Left colon (tissue), 2 donors: ENCODE measurements at regions not wholly inside any gene's neighbourhood (a gene's known extent, or its start where the extent isn't known, plus 50 kb on each side); places are given as distances from the start of the nearest gene placed in this dataset.
"Not testable (repeated sequence)": the region's sequence is repeated elsewhere in the genome, so short reads cannot be mapped to it uniquely, and the experiment has no call there.

Source experiments
- ATAC-seq: fragments of 200-7000 bp; cut with Tn5 transposase; one replicate; pipeline ENCODE4 v1.9.1; 2020; ENCODE audit warnings: mild to moderate bottlenecking, moderate library complexity
- DNase-seq, 2 donors: peaks; one replicate each; pipeline ENCODE4 v3.0.0-alpha.2; 2020
- intact Hi-C, 2 donors: fragments of 100-400 bp; cut with DNase I in 1 of 2; cut with micrococcal nuclease in 1 of 2; formaldehyde crosslinking; loops; one replicate each; pipeline versions ENCODE4 v1.11.2 to v1.14.0; 2022; cut with DNase I, micrococcal nuclease
- donor health status: DM: no; HTN: no; CAD: no.
- donor health status: DM: yes; HTN: yes; CAD: no.

GRCh38 chr9:24007185-24007584 lies 181.1 kb upstream of the ELAVL2 start:
- intact Hi-C loops = no loop called here
- DNase-seq (no peak), ATAC-seq (no peak)

- intact Hi-C loops = not testable (repeated sequence)
Observed at GRCh38 chr9:23991874-23992273, 165.8 kb upstream of the ELAVL2 start.

GRCh38 chr9:23979491-23979890 lies 153.5 kb upstream of the ELAVL2 start:
- intact Hi-C loops = no loop called here
- ATAC-seq = no peak

More at GRCh38 chr9:23991874-23992273, 165.8 kb upstream of the ELAVL2 start:
- not testable (repeated sequence) for ATAC-seq, DNase-seq

DNA sequence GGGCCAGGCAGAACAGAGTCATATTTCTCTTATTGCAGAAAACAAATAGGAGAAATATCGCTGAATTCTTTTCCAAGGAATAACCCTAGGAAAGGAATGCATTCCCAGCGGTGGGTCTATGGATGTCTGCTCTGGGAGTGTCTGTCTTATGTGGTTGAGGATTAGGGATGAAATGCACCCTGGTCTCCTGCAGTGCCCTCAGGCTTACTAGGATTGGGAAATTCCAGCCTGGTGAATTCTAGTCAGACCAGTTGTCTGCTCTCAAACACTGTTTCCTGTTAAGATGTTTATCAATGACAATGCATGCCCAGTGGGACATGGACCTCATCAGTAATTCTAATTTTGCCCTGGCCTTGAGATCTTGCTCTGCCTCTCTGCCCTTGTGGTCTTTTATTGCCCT lies 136.1 kb upstream of the ELAVL2 start:
- ATAC-seq = no peak

More at GRCh38 chr9:23979491-23979890, 153.5 kb upstream of the ELAVL2 start:
- DNase-seq = no peak

GRCh38 chr9:23945897-23946296 lies 119.9 kb upstream of the ELAVL2 start:
- DNase-seq (no peak), ATAC-seq (no peak)
- intact Hi-C loops = no loop called here

More for the DNA sequence above, 136.1 kb upstream of the ELAVL2 start:
- no peak for DNase-seq
- intact Hi-C loops = no loop called here

DNA sequence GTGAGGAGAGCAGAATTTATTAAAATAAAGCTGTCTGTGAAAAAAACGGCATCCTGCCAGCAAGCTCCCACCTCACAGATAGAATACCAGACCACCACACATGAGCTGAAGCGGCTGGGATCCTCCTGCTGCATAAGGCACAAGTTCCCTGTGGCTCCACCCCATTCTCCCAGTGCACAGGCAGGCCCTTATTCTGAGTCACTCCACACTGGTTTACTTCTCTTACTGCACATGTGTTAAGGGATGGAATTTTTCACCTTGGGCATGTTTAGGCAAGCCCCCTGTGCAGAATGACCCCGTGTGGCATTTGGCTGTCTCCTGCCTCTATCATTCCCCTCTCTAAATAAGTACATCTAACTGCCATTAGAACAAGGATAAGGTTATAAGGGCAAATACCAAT lies 115.0 kb upstream of the ELAVL2 start:
- ATAC-seq = no peak
- intact Hi-C loops = no loop called here
- DNase-seq = no peak

DNA sequence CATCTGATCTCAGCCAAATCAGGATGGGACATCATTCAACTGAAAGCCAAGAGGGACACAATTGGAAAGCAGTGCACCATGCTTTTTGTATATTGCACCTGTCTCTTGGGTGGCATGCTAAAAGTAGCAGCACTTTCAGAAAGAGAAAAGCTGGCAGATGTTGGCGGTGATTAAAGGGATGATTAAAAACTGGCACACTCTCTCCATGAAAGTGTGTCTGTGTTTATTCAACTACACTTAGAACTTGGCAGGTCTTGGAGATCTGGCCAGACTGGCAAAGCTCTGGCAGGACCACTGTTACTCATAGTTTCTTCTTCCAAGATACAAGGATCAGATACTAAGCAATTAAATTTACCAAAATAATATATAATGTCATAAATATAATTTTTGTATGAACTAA lies 112.9 kb upstream of the ELAVL2 start:
- ATAC-seq (no peak), DNase-seq (no peak)
- intact Hi-C loops = no loop called here

- intact Hi-C loops = no loop called here
- DNase-seq (no peak), ATAC-seq (no peak)
Observed at GRCh38 chr9:23934291-23934906, 108.4 kb upstream of the ELAVL2 start.

GRCh38 chr9:23933348-23933747 lies 107.3 kb upstream of the ELAVL2 start:
- intact Hi-C loops = no loop called here
- ATAC-seq = no peak
- DNase-seq = no peak

DNA sequence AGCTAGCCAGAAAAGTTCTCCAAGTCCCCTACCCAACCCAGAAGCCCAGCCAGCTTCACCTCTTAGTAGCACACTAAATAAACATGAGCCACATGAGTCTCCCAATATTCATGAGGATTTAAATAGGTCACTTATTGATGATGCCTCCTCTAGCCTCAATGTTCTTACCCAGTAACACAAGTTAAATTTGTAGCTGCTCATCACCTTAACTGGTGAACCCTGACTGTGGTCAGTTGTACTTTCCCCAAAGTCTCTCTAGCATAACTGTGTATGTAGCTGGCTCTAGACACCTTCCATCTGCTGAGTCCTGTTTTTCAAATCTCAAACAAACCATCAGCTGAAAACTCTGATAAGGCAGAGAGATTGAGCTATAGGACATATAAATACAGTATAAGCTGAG lies 100.3 kb upstream of the ELAVL2 start:
- no peak for ATAC-seq
- DNase-seq = no peak

DNA sequence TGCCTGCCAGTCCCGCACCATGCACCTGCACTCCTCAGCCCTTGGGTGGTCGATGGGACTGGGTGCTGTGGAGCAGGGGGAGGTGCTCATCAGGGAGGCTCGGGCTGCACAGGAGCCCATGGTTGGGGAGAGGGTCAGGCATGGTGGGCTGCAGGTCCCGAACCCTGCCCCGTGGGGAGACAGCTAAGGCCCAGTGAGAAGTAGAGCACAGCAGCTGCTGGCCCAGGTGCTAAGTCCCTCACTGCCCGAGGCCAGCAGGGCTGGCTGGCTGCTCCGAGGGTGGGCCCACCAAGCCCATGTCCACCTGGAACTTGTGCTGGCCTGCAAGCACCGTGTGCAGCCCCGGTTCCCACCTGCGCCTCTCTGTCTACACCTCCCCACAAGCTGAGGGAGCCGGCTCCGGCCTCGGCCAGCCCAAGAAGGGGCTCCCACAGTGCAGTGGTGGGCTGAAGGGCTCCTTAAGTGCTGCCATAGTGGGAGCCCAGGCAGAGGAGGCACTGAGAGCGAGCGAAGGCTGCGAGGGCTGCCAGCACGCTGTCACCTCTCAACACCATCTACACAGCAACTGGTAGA lies 88.5 kb upstream of the ELAVL2 start:
- ATAC-seq = no peak
- intact Hi-C loops = no loop called here
- DNase-seq = no peak

More for the DNA sequence above, 100.3 kb upstream of the ELAVL2 start:
- intact Hi-C loops = no loop called here

DNA sequence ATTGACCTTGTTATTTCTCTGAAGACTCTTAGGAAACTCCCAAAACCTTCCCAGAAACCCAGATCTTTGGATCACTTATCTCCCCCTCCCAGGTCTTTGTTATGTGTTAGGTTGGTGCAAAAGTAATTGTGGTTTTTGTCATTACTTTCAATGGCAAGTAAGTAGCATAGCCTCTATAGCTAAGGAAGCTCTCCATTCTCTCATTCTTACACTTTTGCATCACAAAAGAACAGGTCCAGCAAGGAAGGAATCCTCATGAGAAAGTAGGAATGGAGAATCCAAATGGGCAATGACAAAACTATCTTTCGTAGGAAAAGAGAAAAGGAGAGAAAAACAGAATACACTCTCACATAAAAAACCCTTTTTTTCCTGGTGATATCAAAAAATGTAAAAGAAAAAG lies 81.3 kb upstream of the ELAVL2 start:
- DNase-seq (no peak), ATAC-seq (no peak)
- intact Hi-C loops = loop anchor here in 1 of 2 donors (10.0 kb wide), 1 partner anchor 573 kb away; no protein-coding TSS in a partner anchor

GRCh38 chr9:23887781-23888180 lies 61.7 kb upstream of the ELAVL2 start:
- DNase-seq (no peak), ATAC-seq (no peak)
- intact Hi-C loops = loop anchor here in 1 of 2 donors (5.0 kb wide), 1 partner anchor 470 kb away; no protein-coding TSS in a partner anchor
